ENCODE measurements at regions not wholly inside any gene's neighbourhood (a gene's known extent, or its start where the extent isn't known, plus 50 kb on each side); places are given as distances from the start of the nearest gene placed in this dataset.

DNA sequence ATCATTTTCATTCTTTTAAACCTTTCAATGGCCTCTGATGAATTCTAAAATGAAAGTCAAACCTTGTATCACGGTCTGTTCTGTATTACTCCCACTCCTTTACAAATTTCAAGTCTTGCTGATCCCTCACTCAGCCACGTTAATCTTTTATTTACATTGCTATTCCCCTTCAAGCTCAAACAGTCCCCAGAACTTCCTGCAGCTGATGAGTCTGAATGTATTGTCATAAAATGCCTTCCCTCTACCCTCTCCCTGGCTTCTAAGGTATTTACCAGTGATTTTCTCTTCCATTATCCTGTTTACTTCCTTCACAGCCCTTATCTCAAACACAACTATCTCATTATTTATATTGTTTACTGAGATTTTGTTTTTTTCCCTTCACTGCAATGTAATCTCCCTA is 562.3 kb upstream of the C9orf72 start:
- TF ChIP-seq CTCF (IDR thresholded peaks at IDR 0.05; ENCODE audit: low read depth, low read length): no peak
- no peak for TF ChIP-seq EZH2phosphoT487 (IDR thresholded peaks at IDR 0.05; ENCODE audit: low read depth)
